Epithelial cell of esophagus (primary cell): ENCODE measurements at regions not wholly inside any gene's neighbourhood (a gene's known extent, or its start where the extent isn't known, plus 50 kb on each side); places are given as distances from the start of the nearest gene placed in this dataset.
"Not testable (repeated sequence)": the region's sequence is repeated elsewhere in the genome, so short reads cannot be mapped to it uniquely, and the experiment has no call there.

ENCODE experiments used
- DNase-seq: peaks from one replicate; pipeline ENCODE4 v3.0.0; 2010; ENCODE audit warnings: low read depth
- H3K4me3 ChIP-seq: 2 replicates; pipeline ENCODE4 v1.5.1; 2011; ENCODE audit warnings: mild to moderate bottlenecking, low read length, control low read depth
- TF ChIP-seq, protein P1 (sequence below): IDR thresholded peaks from 2 replicates; pipeline ENCODE4 v1.5.1; 2011; ENCODE audit warnings: low read depth, mild to moderate bottlenecking, low read length, control low read depth, inconsistent platforms; ENCODE audit not compliant: insufficient read depth; ENCODE audit errors: missing control alignments

DNA sequence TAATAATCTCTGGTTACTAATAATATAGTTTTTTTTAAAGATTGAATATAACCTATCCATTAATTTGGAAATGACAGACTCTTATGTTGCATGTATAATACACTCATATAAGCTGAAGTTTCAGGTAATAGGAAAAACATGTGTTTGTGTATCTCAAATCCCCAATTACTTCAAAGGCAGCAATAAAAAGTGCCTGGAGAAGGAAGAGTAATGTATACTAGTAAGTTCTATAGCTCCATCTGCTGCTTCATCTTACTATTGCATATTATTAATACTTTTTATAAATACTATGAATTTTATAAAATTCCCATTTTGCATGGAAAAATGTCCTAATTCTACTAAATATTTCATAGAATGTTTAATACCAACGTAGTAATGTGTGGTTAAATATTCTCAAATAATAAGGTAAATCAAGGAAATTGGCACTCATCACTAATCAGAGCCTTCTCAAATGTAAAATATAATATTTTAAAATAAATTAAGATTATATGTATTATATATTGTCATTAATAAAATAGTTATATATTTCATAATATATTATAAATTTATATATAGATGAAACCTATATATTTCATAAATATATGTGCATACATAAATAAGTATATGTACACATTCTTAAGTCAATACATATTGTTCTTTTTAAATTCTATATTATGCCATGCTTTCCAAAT, 311.9 kb downstream of the HGF start:
- TF ChIP-seq, protein P1, sequence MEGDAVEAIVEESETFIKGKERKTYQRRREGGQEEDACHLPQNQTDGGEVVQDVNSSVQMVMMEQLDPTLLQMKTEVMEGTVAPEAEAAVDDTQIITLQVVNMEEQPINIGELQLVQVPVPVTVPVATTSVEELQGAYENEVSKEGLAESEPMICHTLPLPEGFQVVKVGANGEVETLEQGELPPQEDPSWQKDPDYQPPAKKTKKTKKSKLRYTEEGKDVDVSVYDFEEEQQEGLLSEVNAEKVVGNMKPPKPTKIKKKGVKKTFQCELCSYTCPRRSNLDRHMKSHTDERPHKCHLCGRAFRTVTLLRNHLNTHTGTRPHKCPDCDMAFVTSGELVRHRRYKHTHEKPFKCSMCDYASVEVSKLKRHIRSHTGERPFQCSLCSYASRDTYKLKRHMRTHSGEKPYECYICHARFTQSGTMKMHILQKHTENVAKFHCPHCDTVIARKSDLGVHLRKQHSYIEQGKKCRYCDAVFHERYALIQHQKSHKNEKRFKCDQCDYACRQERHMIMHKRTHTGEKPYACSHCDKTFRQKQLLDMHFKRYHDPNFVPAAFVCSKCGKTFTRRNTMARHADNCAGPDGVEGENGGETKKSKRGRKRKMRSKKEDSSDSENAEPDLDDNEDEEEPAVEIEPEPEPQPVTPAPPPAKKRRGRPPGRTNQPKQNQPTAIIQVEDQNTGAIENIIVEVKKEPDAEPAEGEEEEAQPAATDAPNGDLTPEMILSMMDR, result peak; percentile 43
- DNase-seq, result peak; percentile 48
- no peak overlapping the region for H3K4me3 ChIP-seq

GRCh38 chr7:81453770-81454169, 316.1 kb downstream of the HGF start:
- not testable (repeated sequence) for DNase-seq, H3K4me3 ChIP-seq

DNA sequence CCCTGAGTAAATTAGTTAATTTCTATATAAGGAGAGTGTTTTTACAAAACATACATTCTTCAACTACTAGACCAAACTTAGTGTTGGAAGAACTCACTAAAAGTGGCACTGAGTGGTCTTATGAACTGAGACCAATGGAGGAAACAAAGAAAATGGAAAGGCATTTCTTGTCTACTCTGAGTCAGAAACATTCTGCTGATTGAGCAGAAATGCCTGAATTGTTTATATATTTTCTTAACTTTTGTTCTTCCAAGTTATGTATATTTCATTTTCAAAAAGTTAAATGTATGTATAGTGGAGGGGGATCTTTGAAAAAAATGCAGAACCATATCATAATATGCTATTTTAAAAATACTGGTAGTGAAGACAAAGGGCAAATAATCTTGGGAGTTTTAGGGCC, 320.7 kb downstream of the HGF start:
- no peak overlapping the region for H3K4me3 ChIP-seq
- TF ChIP-seq, protein P1, result no peak
- DNase-seq, result no peak

- no peak overlapping the region for H3K4me3 ChIP-seq
- TF ChIP-seq, protein P1, result peak; percentile 71
- DNase-seq, result peak; percentile 75
These were observed 322.4 kb downstream of the HGF start for GRCh38 chr7:81447351-81447952.

DNA sequence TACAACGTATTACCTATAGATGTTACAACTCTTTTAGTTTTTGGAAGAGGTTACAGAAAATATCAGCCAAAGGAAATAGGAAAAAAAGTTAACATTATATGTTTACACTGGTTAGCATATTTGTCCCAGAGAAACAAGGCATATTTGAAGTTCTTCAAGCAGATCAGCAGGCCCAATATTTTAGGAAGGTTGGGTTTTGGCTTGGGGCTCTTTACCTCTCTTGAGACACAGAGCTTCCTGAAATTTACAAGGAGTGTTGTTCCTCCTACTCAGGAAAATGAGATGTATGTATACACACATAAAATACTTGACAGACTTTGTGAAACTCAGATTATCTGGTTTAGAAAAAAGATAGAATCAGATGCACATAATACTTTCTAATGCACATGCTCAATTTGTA, 323.6 kb downstream of the HGF start:
- no peak for DNase-seq
- no peak overlapping the region for H3K4me3 ChIP-seq
- TF ChIP-seq, protein P1, result no peak

GRCh38 chr7:81445462-81445861, 324.4 kb downstream of the HGF start:
- no peak for DNase-seq
- TF ChIP-seq, protein P1, result no peak
- no peak overlapping the region for H3K4me3 ChIP-seq

- no peak for DNase-seq
- TF ChIP-seq, protein P1, result no peak
- H3K4me3 ChIP-seq, result no peak overlapping the region
These were observed 328.1 kb downstream of the HGF start for GRCh38 chr7:81441750-81442149.
